ENCODE measurements at regions not wholly inside any gene's neighbourhood (a gene's known extent, or its start where the extent isn't known, plus 50 kb on each side); places are given as distances from the start of the nearest gene placed in this dataset.

DNA sequence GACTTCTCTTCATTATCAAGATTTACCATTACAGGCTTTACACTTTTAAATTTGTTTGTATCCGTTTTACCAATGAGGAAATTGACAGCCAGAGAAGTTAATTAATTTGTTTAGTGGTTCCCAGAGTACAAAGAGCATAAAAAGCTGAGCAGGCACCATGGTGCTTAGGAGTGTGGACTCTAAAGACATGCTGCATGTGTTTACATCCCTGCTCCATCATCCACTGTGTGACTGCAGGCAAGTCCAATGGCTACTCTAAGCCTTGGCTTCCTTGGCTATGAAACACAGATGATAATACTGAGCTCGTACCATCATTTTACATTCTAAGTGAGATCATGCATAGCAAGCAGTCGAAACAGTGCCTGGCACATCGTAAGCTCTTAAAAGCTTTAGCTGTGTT is 108.0 kb upstream of the SLC35G4 start:
- no peak for TF ChIP-seq CTCF (IDR thresholded peaks at IDR 0.05)
- TF ChIP-seq USF1 (IDR thresholded peaks at IDR 0.05; ENCODE audit: borderline replicate concordance, low read depth): no peak
- no peak for TF ChIP-seq POLR2AphosphoS5 (IDR thresholded peaks at IDR 0.05; ENCODE audit: low read depth, low read length)
- TF ChIP-seq REST (IDR thresholded peaks at IDR 0.05; ENCODE audit: low read depth, low read length): no peak
- no peak for TF ChIP-seq TAF1 (IDR thresholded peaks at IDR 0.05; ENCODE audit: borderline replicate concordance, low read depth, low read length)
- no peak for TF ChIP-seq TEAD4 (IDR thresholded peaks at IDR 0.05; ENCODE audit: borderline replicate concordance, insufficient read depth)
- no peak for TF ChIP-seq RCOR1 (IDR thresholded peaks at IDR 0.05; ENCODE audit: low read length)
- no peak for TF ChIP-seq GATA2 (CRISPR knock-in tag; IDR thresholded peaks at IDR 0.05)
- TF ChIP-seq NRF1 (IDR thresholded peaks at IDR 0.05; ENCODE audit: low read depth, low read length): no peak
- TF ChIP-seq NFIC (IDR thresholded peaks at IDR 0.05; ENCODE audit: borderline replicate concordance): no peak
- TF ChIP-seq YY1 (IDR thresholded peaks at IDR 0.05; ENCODE audit: low read depth): no peak
- no peak for TF ChIP-seq GABPA (IDR thresholded peaks at IDR 0.05; ENCODE audit: low read depth)
- no peak for TF ChIP-seq RAD21 (IDR thresholded peaks at IDR 0.05; ENCODE audit: low read length)
